Bronchial epithelial cell (primary cell): ENCODE measurements at regions not wholly inside any gene's neighbourhood (a gene's known extent, or its start where the extent isn't known, plus 50 kb on each side); places are given as distances from the start of the nearest gene placed in this dataset.

Experiments used
- DNase-seq: peaks from one replicate; pipeline ENCODE4 v3.0.0-alpha.2; 2010; ENCODE audit warnings: low read depth
- FAIRE-seq: peaks from 2 replicates; lab custom pipeline; 2011; peaks lifted over from hg19 to GRCh38; lab: Jason Lieb, UNC
- H3K27me3 ChIP-seq: 2 replicates; pipeline ENCODE4 v1.5.1; 2011; ENCODE audit warnings: low read length; ENCODE audit not compliant: control insufficient read depth, insufficient read depth
- H3K36me3 ChIP-seq: 2 replicates; pipeline ENCODE4 v1.5.1; 2011; ENCODE audit warnings: low read length; ENCODE audit not compliant: control insufficient read depth, insufficient read depth
- H3K4me3 ChIP-seq: 2 replicates; pipeline ENCODE4 v1.5.1; 2011; ENCODE audit warnings: mild to moderate bottlenecking, low read depth, low read length, control low read depth
- CTCF ChIP-seq: IDR thresholded peaks from 2 replicates; pipeline ENCODE4 v1.5.1; 2011; ENCODE audit warnings: mild to moderate bottlenecking, moderate library complexity, low read length, control low read depth, inconsistent platforms; ENCODE audit not compliant: insufficient read depth, severe bottlenecking

GRCh38 chr2:226609366-226609765 is 190.3 kb downstream of the IRS1 start:
- FAIRE-seq (no peak), DNase-seq (no peak)
- Histone ChIP-seq H3K4me3 (no peak overlapping the region), H3K36me3 (no peaks in the 10 kb centered on the region), H3K27me3 (no peaks in the 10 kb centered on the region)
- TF ChIP-seq CTCF, result no peak

- H3K36me3 ChIP-seq, result no peaks in the 10 kb centered on the region
- FAIRE-seq, result no peak
- H3K27me3 ChIP-seq, result no peaks in the 10 kb centered on the region
- DNase-seq, result no peak
- TF ChIP-seq CTCF, result no peak
- no peak overlapping the region for H3K4me3 ChIP-seq
Observed at GRCh38 chr2:226608451-226608850, 191.2 kb downstream of the IRS1 start.

GRCh38 chr2:226607379-226607778 is 192.2 kb downstream of the IRS1 start:
- Histone ChIP-seq H3K4me3 (no peak overlapping the region), H3K36me3 (no peaks in the 10 kb centered on the region), H3K27me3 (no peaks in the 10 kb centered on the region)
- peak; percentile 28 for DNase-seq
- TF ChIP-seq CTCF, result no peak
- FAIRE-seq, result no peak

- no peak overlapping the region for H3K4me3 ChIP-seq
- no peaks in the 10 kb centered on the region for H3K36me3 ChIP-seq
- FAIRE-seq (no peak), DNase-seq (no peak)
- no peak for TF ChIP-seq CTCF
- no peaks in the 10 kb centered on the region for H3K27me3 ChIP-seq
Observed at GRCh38 chr2:226605642-226606041, 194.0 kb downstream of the IRS1 start.

- no peaks in the 10 kb centered on the region for H3K27me3 ChIP-seq
- no peak overlapping the region for H3K4me3 ChIP-seq
- DNase-seq (no peak), FAIRE-seq (no peak)
- TF ChIP-seq CTCF, result no peak
- H3K36me3 ChIP-seq, result no peaks in the 10 kb centered on the region
Observed at GRCh38 chr2:226603606-226604005, 196.0 kb downstream of the IRS1 start.

GRCh38 chr2:226601881-226602662 is 197.5 kb downstream of the IRS1 start:
- Histone ChIP-seq H3K4me3 (no peak overlapping the region), H3K36me3 (no peaks in the 10 kb centered on the region), H3K27me3 (no peaks in the 10 kb centered on the region)
- DNase-seq, result no peak
- no peak for TF ChIP-seq CTCF
- FAIRE-seq, result no peak
